K562 (cell line): ENCODE measurements at regions not wholly inside any gene's neighbourhood (a gene's known extent, or its start where the extent isn't known, plus 50 kb on each side); places are given as distances from the start of the nearest gene placed in this dataset.

ENCODE experiments used
- ATAC-seq: fragments of 200-7000 bp; cut with Tn5 transposase; 3 replicates; pipeline ENCODE4 v1.9.1; 2020; ENCODE audit warnings: moderate library complexity
- BruUV-seq: library from RNA; stranded (reverse); fragments of 400-500 nt; replicated peaks from 2 replicates; lab custom pipeline; 2021; lab: Mats Ljungman, UMichigan
- CTCF ChIA-PET: fragments of 300-600 bp; formaldehyde crosslinking; extraction: SDS; loops from one replicate; lab custom pipeline; 2021; ENCODE audit warnings: low intra/inter-chr PET ratio; lab: Yijun Ruan, JAX
- POLR2A ChIA-PET: fragments of 300-600, 350-650 bp; sonication (Branson Sonifier 250); formaldehyde crosslinking; extraction: SDS; loops from one replicate; lab custom pipeline; 2021; ENCODE audit warnings: antibody characterized with exemption, inconsistent platforms; lab: Yijun Ruan, JAX
- DNase-seq, 4 experiments: peaks; one replicate each; pipeline versions ENCODE4 v3.0.0 to v3.0.0-alpha.2; 2011 to 2018; ENCODE audit warnings: low spot score in 3 of 4, mixed read lengths in 3 of 4; ENCODE audit errors: extremely low read depth in 1 of 4
- FAIRE-seq: peaks from 2 replicates; lab custom pipeline; 2011; peaks lifted over from hg19 to GRCh38; lab: Jason Lieb, UNC
- H2AFZ ChIP-seq: 2 replicates; pipeline ENCODE4 v1.6.0; 2011; ENCODE audit warnings: low read depth, low read length, control low read depth, inconsistent platforms
- H3K27ac ChIP-seq: fragments of 200-600 bp; 3 replicates; pipeline ENCODE4 v1.8.0; 2011; ENCODE audit warnings: low read depth, mild to moderate bottlenecking, control low read depth, inconsistent platforms, low read length, moderate library complexity, mixed read lengths; ENCODE audit errors: extremely low read depth
- H3K27me3 ChIP-seq, 2 experiments: fragments of 300-600 bp in 1 of 2; 2 replicates in 1 of 2; 3 replicates in 1 of 2; pipeline versions ENCODE4 v1.6.0 to v1.8.0; 2011; ENCODE audit warnings: inconsistent platforms in 2 of 2, low read length in 2 of 2, mild to moderate bottlenecking in 1 of 2, mixed read lengths in 1 of 2, moderate library complexity in 1 of 2; ENCODE audit not compliant: control insufficient read depth in 2 of 2, insufficient read depth in 2 of 2
- H3K36me3 ChIP-seq: fragments of 300-600 bp; 3 replicates; pipeline ENCODE4 v1.8.0; 2011; ENCODE audit warnings: mild to moderate bottlenecking, low read length, inconsistent platforms; ENCODE audit not compliant: control insufficient read depth, insufficient read depth
- H3K4me1 ChIP-seq, 2 experiments: fragments of 200-600 bp in 1 of 2; replicated peaks in 1 of 2; 2 replicates in 1 of 2; 3 replicates in 1 of 2; pipeline versions ENCODE4 v1.5.1 to v1.8.0; 2011; ENCODE audit warnings: inconsistent platforms in 2 of 2, low read length in 2 of 2, mild to moderate bottlenecking in 1 of 2, mixed read lengths in 1 of 2, moderate library complexity in 1 of 2; ENCODE audit not compliant: control insufficient read depth in 2 of 2, insufficient read depth in 2 of 2
- H3K4me2 ChIP-seq: 2 replicates; pipeline ENCODE4 v1.6.1; 2011; ENCODE audit warnings: low read length, control low read depth, inconsistent platforms, mixed read lengths; ENCODE audit not compliant: insufficient read depth
- H3K4me3 ChIP-seq: fragments of 200-600 bp; sonication (generic), shearing (Covaris generic); 2 replicates; pipeline ENCODE4 v1.5.1; 2016; ENCODE audit warnings: control low read depth, inconsistent platforms
- H3K79me2 ChIP-seq: fragments of 200-600 bp; 3 replicates; pipeline ENCODE4 v1.8.0; 2011; ENCODE audit warnings: low read length, inconsistent platforms; ENCODE audit not compliant: control insufficient read depth, insufficient read depth
- H3K9ac ChIP-seq, 2 experiments: 2 replicates each; pipeline versions ENCODE4 v1.6.0 to v1.6.1; 2011; ENCODE audit warnings: low read depth in 2 of 2, low read length in 2 of 2, control low read depth in 1 of 2, inconsistent platforms in 1 of 2, mild to moderate bottlenecking in 1 of 2, mixed read lengths in 1 of 2; ENCODE audit not compliant: insufficient read depth in 1 of 2
- H3K9me1 ChIP-seq: one replicate; pipeline ENCODE4 v1.6.0; 2011; ENCODE audit warnings: inconsistent platforms, mild to moderate bottlenecking, low read length, moderate library complexity; ENCODE audit not compliant: control insufficient read depth, insufficient read depth
- H3K9me3 ChIP-seq: replicated peaks from 2 replicates; pipeline ENCODE4 v1.5.1; 2011; ENCODE audit warnings: low read depth, low read length, inconsistent platforms; ENCODE audit not compliant: control insufficient read depth, insufficient read depth
- H4K20me1 ChIP-seq: replicated peaks from 2 replicates; pipeline ENCODE4 v1.6.1; 2011; ENCODE audit warnings: low read length, inconsistent platforms, mixed read lengths; ENCODE audit not compliant: control insufficient read depth, insufficient read depth
- ATF1 ChIP-seq, 2 experiments: fragments of 450-650 bp in 1 of 2; IDR thresholded peaks; 2 replicates each; pipeline ENCODE4 v1.6.1; 2016; ENCODE audit warnings: missing compliant biosample characterization in 1 of 2, missing genetic modification characterization in 1 of 2
- COPS2 ChIP-seq: fragments of 450-650 bp; conservative IDR thresholded peaks from 2 replicates; pipeline ENCODE4 v1.6.1; 2016; ENCODE audit warnings: mild to moderate bottlenecking, moderate library complexity
- CREM ChIP-seq: IDR thresholded peaks from 2 replicates; pipeline ENCODE4 v1.6.1; 2014; ENCODE audit warnings: antibody characterized with exemption, low read depth
- DDX20 ChIP-seq: fragments of 450-650 bp; IDR thresholded peaks from 2 replicates; pipeline ENCODE4 v1.6.1; 2016; ENCODE audit warnings: missing genetic modification characterization, low read depth, mild to moderate bottlenecking, missing compliant biosample characterization, moderate library complexity
- FOS ChIP-seq: IDR thresholded peaks from 3 replicates; pipeline ENCODE4 v1.6.1; 2011; ENCODE audit not compliant: insufficient read length; ENCODE audit errors: extremely low read depth
- FOSL1 ChIP-seq: fragments of 200-800 bp; sonication (Bioruptor generic); conservative IDR thresholded peaks from 2 replicates; pipeline ENCODE4 v1.6.1; 2016; ENCODE audit warnings: missing genetic modification characterization, missing compliant biosample characterization
- FOXA1 ChIP-seq: fragments of 450-650 bp; IDR thresholded peaks from 2 replicates; pipeline ENCODE4 v1.6.1; 2016; ENCODE audit warnings: mild to moderate bottlenecking, borderline replicate concordance
- MIER1 ChIP-seq: fragments of 450-650 bp; IDR thresholded peaks from 2 replicates; pipeline ENCODE4 v1.6.1; 2016; ENCODE audit warnings: antibody characterized with exemption, mild to moderate bottlenecking, low read depth
- MTF1 ChIP-seq: fragments of 250-450 bp; sonication (Bioruptor Pico); IDR thresholded peaks from 2 replicates; pipeline ENCODE4 v1.9.0; 2021; ENCODE audit warnings: moderate library complexity, mild to moderate bottlenecking, inconsistent platforms, borderline replicate concordance
- NCOA1 ChIP-seq: fragments of 450-650 bp; IDR thresholded peaks from 2 replicates; pipeline ENCODE4 v1.6.1; 2016; ENCODE audit warnings: low read depth
- SNIP1 ChIP-seq: fragments of 450-650 bp; IDR thresholded peaks from 2 replicates; pipeline ENCODE4 v1.7.1; 2017; ENCODE audit warnings: low read depth, mild to moderate bottlenecking
- ZNF507 ChIP-seq: conservative IDR thresholded peaks from 2 replicates; pipeline ENCODE4 v1.6.1; 2017; ENCODE audit warnings: missing genetic modification characterization, missing compliant biosample characterization
- ZZZ3 ChIP-seq: fragments of 450-650 bp; IDR thresholded peaks from 2 replicates; pipeline ENCODE4 v1.6.1; 2016; ENCODE audit warnings: antibody characterized with exemption, mild to moderate bottlenecking, moderate library complexity
- WGBS: fragments of 100-300 bp; shearing (Covaris generic); methylation state at CpG from one replicate; pipeline ENCODE4 v1.1.6; 2016; ENCODE audit warnings: low coverage, mixed read lengths; ENCODE audit not compliant: insufficient coverage; ENCODE audit errors: missing lambda C conversion rate; 5-methylcytosine and 5-hydroxymethylcytosine counted together
- in situ Hi-C: fragments of 300-500 bp; cut with MboI; formaldehyde crosslinking; loops from 4 replicates; pipeline ENCODE4 v1.15.0; 2018; ENCODE audit warnings: inconsistent platforms, mixed read lengths
- intact Hi-C: fragments of 100-400 bp; cut with micrococcal nuclease; formaldehyde crosslinking; loops from 2 replicates; pipeline ENCODE4 v1.14.2; 2022
- TF ChIP-seq, protein P1 (sequence below): fragments of 250-450 bp; sonication (Bioruptor Pico); IDR thresholded peaks from 2 replicates; pipeline ENCODE4 v1.5.0; 2020; ENCODE audit warnings: mild to moderate bottlenecking, borderline replicate concordance
- TF ChIP-seq, protein P2 (sequence below): fragments of 450-650 bp; IDR thresholded peaks from 2 replicates; pipeline ENCODE4 v1.6.1; 2017; ENCODE audit warnings: antibody characterized with exemption, mild to moderate bottlenecking
- TF ChIP-seq, protein P3 (sequence below), 2 experiments: fragments of 450-650 bp in 1 of 2; sonication (generic) in 1 of 2; formaldehyde crosslinking in 1 of 2; IDR thresholded peaks in 1 of 2; conservative IDR thresholded peaks in 1 of 2; 2 replicates each; pipeline versions ENCODE4 v1.6.1 to v1.8.1; 2016 to 2023; ENCODE audit warnings: mild to moderate bottlenecking in 2 of 2, moderate library complexity in 2 of 2, inconsistent platforms in 1 of 2, missing genetic modification reagents in 1 of 2

DNA sequence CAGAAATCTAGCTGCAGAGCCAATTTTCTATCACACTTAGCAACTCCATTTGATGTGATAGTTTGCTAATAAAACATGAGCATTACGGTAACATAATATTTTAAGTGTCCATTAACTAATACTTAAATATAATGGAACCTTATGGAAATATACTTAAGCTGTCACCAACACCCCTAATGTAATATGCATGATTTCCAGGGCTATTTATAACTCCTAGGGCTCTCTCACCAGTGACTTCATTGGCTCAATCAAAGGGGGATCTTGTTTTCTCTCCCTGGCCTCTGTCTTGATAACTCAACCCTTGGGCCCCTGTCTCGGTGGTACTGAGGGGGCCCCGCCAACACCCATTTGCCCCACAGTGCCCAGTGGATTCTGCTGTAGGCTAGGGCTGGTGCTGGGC lies 170.4 kb downstream of the SALL1 start:
- ChIA-PET POLR2A (interaction anchor here (1.2 to 1.4 kb wide), 2 partner anchors 23 to 26 kb away, joined by 4 read pairs; no protein-coding TSS in a partner anchor), CTCF (no interaction called here)
- BruUV-seq, result no TSS peak
- Histone ChIP-seq H3K4me3 (no peak overlapping the region), H3K36me3 (no peaks in the 10 kb centered on the region), H3K9me1 (no peaks in the 10 kb centered on the region), H4K20me1 (no peaks in the 10 kb centered on the region), H3K4me2 (no peak overlapping the region), H3K27ac (no peak overlapping the region), H3K27me3 (peaks cover 0 to 5% of the 10 kb centered on the region in 2 experiments; a peak in 2 of 5 replicates), H3K9ac (no peak overlapping the region), H2AFZ (no peak overlapping the region), H3K9me3 (0 out of 2 replicates have a peak, but pooled peaks cover 2% of the 10 kb centered on the region), H3K4me1 (no peaks in the 10 kb centered on the region), H3K79me2 (no peaks in the 10 kb centered on the region)
- ATAC-seq, result no peak
- in situ Hi-C loops, result no loop called here
- no peak for DNase-seq
- no peak for FAIRE-seq
- 0% methylated on average over 3 of the region's 3 CpGs for WGBS
- intact Hi-C loops, result no loop called here
- TF ChIP-seq, protein P1, sequence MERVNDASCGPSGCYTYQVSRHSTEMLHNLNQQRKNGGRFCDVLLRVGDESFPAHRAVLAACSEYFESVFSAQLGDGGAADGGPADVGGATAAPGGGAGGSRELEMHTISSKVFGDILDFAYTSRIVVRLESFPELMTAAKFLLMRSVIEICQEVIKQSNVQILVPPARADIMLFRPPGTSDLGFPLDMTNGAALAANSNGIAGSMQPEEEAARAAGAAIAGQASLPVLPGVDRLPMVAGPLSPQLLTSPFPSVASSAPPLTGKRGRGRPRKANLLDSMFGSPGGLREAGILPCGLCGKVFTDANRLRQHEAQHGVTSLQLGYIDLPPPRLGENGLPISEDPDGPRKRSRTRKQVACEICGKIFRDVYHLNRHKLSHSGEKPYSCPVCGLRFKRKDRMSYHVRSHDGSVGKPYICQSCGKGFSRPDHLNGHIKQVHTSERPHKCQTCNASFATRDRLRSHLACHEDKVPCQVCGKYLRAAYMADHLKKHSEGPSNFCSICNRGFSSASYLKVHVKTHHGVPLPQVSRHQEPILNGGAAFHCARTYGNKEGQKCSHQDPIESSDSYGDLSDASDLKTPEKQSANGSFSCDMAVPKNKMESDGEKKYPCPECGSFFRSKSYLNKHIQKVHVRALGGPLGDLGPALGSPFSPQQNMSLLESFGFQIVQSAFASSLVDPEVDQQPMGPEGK (CRISPR knock-in tag), result no peak
- TF ChIP-seq MTF1 (no peak), DDX20 (tag) (no peak), FOSL1 (tag) (no peak), NCOA1 (no peak), FOXA1 (no peak), FOS (no peak), ZZZ3 (no peak), ATF1 (CRISPR knock-in tag; IDR thresholded peaks at IDR 0.05) (no peak), ATF1 (tag; IDR thresholded peaks at IDR 0.05) (no peak), CREM (no peak), MIER1 (no peak), COPS2 (no peak), ZNF507 (no peak), SNIP1 (no peak)
- TF ChIP-seq, protein P2, sequence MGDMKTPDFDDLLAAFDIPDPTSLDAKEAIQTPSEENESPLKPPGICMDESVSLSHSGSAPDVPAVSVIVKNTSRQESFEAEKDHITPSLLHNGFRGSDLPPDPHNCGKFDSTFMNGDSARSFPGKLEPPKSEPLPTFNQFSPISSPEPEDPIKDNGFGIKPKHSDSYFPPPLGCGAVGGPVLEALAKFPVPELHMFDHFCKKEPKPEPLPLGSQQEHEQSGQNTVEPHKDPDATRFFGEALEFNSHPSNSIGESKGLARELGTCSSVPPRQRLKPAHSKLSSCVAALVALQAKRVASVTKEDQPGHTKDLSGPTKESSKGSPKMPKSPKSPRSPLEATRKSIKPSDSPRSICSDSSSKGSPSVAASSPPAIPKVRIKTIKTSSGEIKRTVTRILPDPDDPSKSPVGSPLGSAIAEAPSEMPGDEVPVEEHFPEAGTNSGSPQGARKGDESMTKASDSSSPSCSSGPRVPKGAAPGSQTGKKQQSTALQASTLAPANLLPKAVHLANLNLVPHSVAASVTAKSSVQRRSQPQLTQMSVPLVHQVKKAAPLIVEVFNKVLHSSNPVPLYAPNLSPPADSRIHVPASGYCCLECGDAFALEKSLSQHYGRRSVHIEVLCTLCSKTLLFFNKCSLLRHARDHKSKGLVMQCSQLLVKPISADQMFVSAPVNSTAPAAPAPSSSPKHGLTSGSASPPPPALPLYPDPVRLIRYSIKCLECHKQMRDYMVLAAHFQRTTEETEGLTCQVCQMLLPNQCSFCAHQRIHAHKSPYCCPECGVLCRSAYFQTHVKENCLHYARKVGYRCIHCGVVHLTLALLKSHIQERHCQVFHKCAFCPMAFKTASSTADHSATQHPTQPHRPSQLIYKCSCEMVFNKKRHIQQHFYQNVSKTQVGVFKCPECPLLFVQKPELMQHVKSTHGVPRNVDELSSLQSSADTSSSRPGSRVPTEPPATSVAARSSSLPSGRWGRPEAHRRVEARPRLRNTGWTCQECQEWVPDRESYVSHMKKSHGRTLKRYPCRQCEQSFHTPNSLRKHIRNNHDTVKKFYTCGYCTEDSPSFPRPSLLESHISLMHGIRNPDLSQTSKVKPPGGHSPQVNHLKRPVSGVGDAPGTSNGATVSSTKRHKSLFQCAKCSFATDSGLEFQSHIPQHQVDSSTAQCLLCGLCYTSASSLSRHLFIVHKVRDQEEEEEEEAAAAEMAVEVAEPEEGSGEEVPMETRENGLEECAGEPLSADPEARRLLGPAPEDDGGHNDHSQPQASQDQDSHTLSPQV, result no peak
- TF ChIP-seq, protein P3, sequence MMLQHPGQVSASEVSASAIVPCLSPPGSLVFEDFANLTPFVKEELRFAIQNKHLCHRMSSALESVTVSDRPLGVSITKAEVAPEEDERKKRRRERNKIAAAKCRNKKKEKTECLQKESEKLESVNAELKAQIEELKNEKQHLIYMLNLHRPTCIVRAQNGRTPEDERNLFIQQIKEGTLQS (IDR thresholded peaks at IDR 0.05), result no peak
- TF ChIP-seq, protein P3 (CRISPR knock-in tag; conservative IDR thresholded peaks at IDR 0.05), result no peak
